HEK293 (cell line): ENCODE measurements at regions not wholly inside any gene's neighbourhood (a gene's known extent, or its start where the extent isn't known, plus 50 kb on each side); places are given as distances from the start of the nearest gene placed in this dataset.

Experiments
- CTCF ChIP-seq: fragments of 450-650 bp; formaldehyde crosslinking; IDR thresholded peaks from 2 replicates; pipeline ENCODE4 v1.5.1; 2016; ENCODE audit warnings: missing biosample characterization, missing genetic modification characterization
- GFI1B ChIP-seq: fragments of 450-650 bp; formaldehyde crosslinking; IDR thresholded peaks from 2 replicates; pipeline ENCODE4 v1.5.1; 2016; ENCODE audit warnings: missing biosample characterization, missing genetic modification characterization
- REST ChIP-seq: fragments of 450-650 bp; formaldehyde crosslinking; IDR thresholded peaks from 2 replicates; pipeline ENCODE4 v1.5.1; 2016; ENCODE audit warnings: missing biosample characterization, missing genetic modification characterization

- TF ChIP-seq CTCF (tag by site-specific recombination), result no peak
- no peak for TF ChIP-seq GFI1B (tag by site-specific recombination)
- TF ChIP-seq REST, result no peak
Observed at GRCh38 chr12:88781909-88782308, 201.6 kb upstream of the KITLG start.
